Uterus (tissue), 3 donors: ENCODE measurements at regions not wholly inside any gene's neighbourhood (a gene's known extent, or its start where the extent isn't known, plus 50 kb on each side); places are given as distances from the start of the nearest gene placed in this dataset.

Experiments
- DNase-seq, 2 donors: peaks; one replicate each; pipeline ENCODE4 v3.0.0-alpha.2; 2019 to 2020
- H3K27ac ChIP-seq, 2 donors: fragments of 200-600 bp; sonication (generic); 1 replicate in 1 of 2; 2 replicates in 1 of 2; pipeline ENCODE4 v1.5.1; 2016 to 2018
- H3K27me3 ChIP-seq, 2 donors: fragments of 200-600 bp; sonication (generic); one replicate each; pipeline ENCODE4 v1.5.1; 2018 to 2019; ENCODE audit warnings: control low read depth in 1 of 2
- H3K36me3 ChIP-seq, 2 donors: fragments of 200-600 bp; sonication (generic); one replicate each; pipeline ENCODE4 v1.5.1; 2019; ENCODE audit warnings: control low read depth in 1 of 2
- H3K4me1 ChIP-seq, 2 donors: fragments of 200-600 bp; sonication (generic); one replicate each; pipeline ENCODE4 v1.5.1; 2018 to 2019; ENCODE audit warnings: control low read depth in 1 of 2
- H3K4me3 ChIP-seq, 2 donors: fragments of 200-600 bp; sonication (generic); 1 replicate in 1 of 2; 2 replicates in 1 of 2; pipeline ENCODE4 v1.5.1; 2018 to 2019; ENCODE audit warnings: mild to moderate bottlenecking in 1 of 2
- H3K9me3 ChIP-seq, 2 donors: fragments of 200-600 bp; sonication (generic); one replicate each; pipeline ENCODE4 v1.5.1; 2019; ENCODE audit warnings: control low read depth in 1 of 2
- POLR2A ChIP-seq, 2 donors: fragments of 450-650 bp; IDR thresholded peaks; one replicate each; pipeline ENCODE4 v1.6.1; 2016; ENCODE audit warnings: antibody characterized with exemption in 2 of 2, mild to moderate bottlenecking in 1 of 2, moderate library complexity in 1 of 2
- intact Hi-C: fragments of 100-400 bp; cut with DNase I; formaldehyde crosslinking; loops from one replicate; pipeline ENCODE4 v1.15.1; 2023; ENCODE audit warnings: low total_unique reads
- TF ChIP-seq, protein P1 (sequence below), 4 experiments: fragments of 200-600 bp in 2 of 4; fragments of 450-650 bp in 2 of 4; sonication (generic) in 2 of 4; IDR thresholded peaks; one replicate each; pipeline ENCODE4 v1.5.1; 2016 to 2019; ENCODE audit warnings: antibody characterized with exemption in 4 of 4, mild to moderate bottlenecking in 2 of 4, moderate library complexity in 1 of 4
- donor health status: DM: yes; HTN: yes; CAD: no.

DNA sequence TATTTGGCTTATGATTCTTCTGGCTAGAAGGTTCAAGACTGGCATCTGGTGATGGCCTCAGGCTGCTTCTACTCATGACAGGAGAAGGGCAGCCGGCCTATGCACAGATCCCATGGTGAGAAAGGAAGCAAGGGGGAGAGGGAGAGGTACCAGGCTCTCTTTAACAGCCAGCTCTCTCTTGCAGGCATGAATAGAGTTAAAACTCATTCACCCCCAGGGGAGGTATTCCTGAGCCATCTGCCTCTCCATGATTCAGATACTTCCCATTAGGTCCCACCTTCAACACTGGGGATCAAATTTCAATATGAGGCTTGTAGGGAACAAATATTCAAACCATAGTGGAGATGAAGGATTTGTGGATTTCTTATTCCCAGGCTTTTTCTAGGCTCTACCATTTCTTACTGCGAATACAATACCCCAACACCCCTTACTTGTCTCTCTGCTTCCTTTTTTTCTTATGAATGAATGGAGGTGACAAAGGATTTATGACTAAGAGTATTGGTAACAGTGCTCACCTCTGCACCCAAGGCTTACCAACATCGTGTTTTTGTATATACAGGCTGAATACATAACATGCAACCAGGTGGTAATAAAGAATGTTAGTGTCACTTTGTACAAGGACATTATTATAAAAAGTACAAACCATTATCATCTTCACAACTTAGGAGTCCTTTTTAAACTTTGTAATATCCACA is 454.6 kb upstream of the TRIB2 start:
- intact Hi-C loops, result no loop called here
- DNase-seq, result no peak
- TF ChIP-seq, protein P1, sequence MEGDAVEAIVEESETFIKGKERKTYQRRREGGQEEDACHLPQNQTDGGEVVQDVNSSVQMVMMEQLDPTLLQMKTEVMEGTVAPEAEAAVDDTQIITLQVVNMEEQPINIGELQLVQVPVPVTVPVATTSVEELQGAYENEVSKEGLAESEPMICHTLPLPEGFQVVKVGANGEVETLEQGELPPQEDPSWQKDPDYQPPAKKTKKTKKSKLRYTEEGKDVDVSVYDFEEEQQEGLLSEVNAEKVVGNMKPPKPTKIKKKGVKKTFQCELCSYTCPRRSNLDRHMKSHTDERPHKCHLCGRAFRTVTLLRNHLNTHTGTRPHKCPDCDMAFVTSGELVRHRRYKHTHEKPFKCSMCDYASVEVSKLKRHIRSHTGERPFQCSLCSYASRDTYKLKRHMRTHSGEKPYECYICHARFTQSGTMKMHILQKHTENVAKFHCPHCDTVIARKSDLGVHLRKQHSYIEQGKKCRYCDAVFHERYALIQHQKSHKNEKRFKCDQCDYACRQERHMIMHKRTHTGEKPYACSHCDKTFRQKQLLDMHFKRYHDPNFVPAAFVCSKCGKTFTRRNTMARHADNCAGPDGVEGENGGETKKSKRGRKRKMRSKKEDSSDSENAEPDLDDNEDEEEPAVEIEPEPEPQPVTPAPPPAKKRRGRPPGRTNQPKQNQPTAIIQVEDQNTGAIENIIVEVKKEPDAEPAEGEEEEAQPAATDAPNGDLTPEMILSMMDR (IDR thresholded peaks at IDR 0.05), result no peak
- no peak for TF ChIP-seq POLR2A (IDR thresholded peaks at IDR 0.05)
- peak overlapping the region; percentile 64 to 67 for H3K27ac ChIP-seq
- H3K36me3 ChIP-seq, result no peaks in the 10 kb centered on the region
- H3K27me3 ChIP-seq, result no peaks in the 10 kb centered on the region
- no peak overlapping the region for H3K4me3 ChIP-seq
- no peaks in the 10 kb centered on the region for H3K4me1 ChIP-seq
- no peaks in the 10 kb centered on the region for H3K9me3 ChIP-seq

DNA sequence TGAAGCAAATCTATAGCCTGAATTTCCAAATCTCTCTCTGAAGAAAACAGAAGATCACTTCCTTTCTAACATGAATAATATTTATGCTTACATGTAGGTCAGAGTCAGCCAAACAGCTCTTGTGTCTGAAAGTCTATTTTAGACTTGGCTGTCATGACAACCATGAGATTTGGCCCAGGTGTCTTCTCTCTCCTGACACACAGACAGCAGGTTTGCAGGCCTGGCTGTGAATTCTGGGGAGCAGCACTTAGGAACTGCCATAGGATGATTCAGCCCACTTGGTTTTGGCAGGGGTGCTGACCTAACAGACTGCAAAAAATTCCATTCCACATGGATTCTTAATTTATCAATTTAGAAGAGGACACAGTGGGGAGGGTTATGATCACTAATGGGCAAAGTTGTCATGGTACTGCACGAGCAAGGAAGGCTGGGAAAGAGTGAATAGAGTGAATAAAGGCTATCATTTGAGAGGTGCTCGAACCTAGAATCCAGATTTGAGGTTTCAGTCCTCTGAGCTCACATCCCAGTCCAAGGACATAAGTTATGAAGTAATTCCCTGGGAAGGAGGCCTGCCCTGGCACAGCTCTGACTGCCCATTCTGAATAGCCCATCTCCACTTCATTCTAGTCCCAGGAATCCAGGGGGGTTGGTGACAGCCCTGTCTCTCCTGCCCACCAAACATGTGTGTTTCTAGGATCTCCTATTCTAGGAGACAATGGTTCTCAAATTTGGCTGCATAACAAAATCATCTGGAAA is 453.9 kb upstream of the TRIB2 start:
- peak; percentile 62 to 81 for DNase-seq
- Histone ChIP-seq H3K36me3 (no peaks in the 10 kb centered on the region), H3K27ac (peak overlapping the region; percentile 64 to 67), H3K4me1 (no peaks in the 10 kb centered on the region), H3K9me3 (no peaks in the 10 kb centered on the region), H3K27me3 (no peaks in the 10 kb centered on the region), H3K4me3 (no peak overlapping the region)
- intact Hi-C loops, result no loop called here
- TF ChIP-seq POLR2A (IDR thresholded peaks at IDR 0.05), result no peak
- TF ChIP-seq, protein P1 (IDR thresholded peaks at IDR 0.05), result no peak

DNA sequence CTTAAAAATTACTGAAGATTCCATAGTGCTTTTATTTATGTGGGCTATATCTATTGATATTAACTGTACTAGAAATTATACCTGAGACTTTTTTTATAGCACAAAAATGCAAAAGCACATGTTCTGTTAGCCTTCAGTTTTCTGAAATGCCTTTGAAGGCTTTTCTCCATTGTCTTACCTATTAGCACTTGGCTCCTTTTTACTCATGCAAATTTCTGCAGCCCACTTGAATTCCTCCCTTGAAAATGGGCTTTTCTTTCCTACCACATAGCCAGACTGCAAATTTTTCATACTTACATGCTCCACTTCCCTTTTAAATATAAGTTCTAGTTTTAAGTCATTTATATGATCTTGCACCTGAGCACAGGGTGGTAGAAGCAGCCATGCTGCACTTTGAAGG is 453.0 kb upstream of the TRIB2 start:
- Histone ChIP-seq H3K27me3 (no peaks in the 10 kb centered on the region), H3K9me3 (no peaks in the 10 kb centered on the region), H3K27ac (peak overlapping the region in 1 of 2 donors; percentile 64), H3K4me3 (no peak overlapping the region), H3K4me1 (no peaks in the 10 kb centered on the region), H3K36me3 (no peaks in the 10 kb centered on the region)
- TF ChIP-seq POLR2A (IDR thresholded peaks at IDR 0.05), result no peak
- TF ChIP-seq, protein P1 (IDR thresholded peaks at IDR 0.05), result no peak
- intact Hi-C loops, result no loop called here
- DNase-seq, result no peak

DNA sequence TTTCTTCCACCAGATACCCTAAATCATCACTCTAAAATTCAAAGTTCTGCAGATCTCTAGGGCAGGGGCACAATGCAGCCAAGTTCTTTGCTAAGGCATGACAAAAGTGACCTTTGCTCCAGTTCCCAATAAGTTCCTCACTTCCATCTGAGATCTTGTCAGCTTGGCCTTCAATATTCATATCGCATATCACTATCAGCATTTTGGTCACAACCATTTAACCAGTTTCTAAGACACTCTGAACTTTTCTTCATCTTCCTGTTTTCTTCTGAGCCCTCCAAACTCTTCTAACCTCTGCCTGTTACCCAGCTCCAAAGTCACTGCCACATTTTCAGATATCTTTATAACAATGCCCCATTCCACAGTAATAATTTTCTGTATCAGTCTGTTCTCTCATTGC is 452.6 kb upstream of the TRIB2 start:
- no peak for DNase-seq
- no peaks in the 10 kb centered on the region for H3K4me1 ChIP-seq
- H3K27me3 ChIP-seq, result no peaks in the 10 kb centered on the region
- TF ChIP-seq, protein P1 (IDR thresholded peaks at IDR 0.05), result no peak
- TF ChIP-seq POLR2A (IDR thresholded peaks at IDR 0.05), result no peak
- intact Hi-C loops, result no loop called here
- H3K36me3 ChIP-seq, result no peaks in the 10 kb centered on the region
- H3K4me3 ChIP-seq, result no peak overlapping the region
- H3K27ac ChIP-seq, result no peak overlapping the region
- H3K9me3 ChIP-seq, result no peaks in the 10 kb centered on the region

DNA sequence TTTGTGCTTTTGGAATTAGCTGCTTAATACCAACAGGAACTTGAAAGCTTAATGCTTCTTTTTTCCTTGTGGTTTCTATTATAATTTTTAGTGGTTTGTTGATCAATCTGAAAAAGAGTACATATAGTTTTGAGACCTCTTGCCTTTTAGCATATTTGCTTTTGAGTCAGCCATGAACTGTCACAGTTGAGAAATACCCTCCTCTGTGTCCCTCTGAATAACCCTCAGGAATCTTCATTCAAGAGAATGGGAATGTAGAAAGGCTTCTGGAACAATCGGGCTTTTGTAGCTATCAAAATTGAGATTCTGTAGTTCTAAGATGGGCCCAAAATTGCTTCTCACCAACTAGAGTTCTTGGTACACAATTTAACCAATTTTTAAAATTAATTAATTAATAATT is 451.1 kb upstream of the TRIB2 start:
- Histone ChIP-seq H3K9me3 (no peaks in the 10 kb centered on the region), H3K36me3 (no peaks in the 10 kb centered on the region), H3K27ac (no peak overlapping the region), H3K4me1 (no peaks in the 10 kb centered on the region), H3K27me3 (no peaks in the 10 kb centered on the region), H3K4me3 (no peak overlapping the region)
- intact Hi-C loops, result no loop called here
- no peak for DNase-seq
- TF ChIP-seq, protein P1 (IDR thresholded peaks at IDR 0.05), result no peak
